ENCODE measurements at regions not wholly inside any gene's neighbourhood (a gene's known extent, or its start where the extent isn't known, plus 50 kb on each side); places are given as distances from the start of the nearest gene placed in this dataset.

DNA sequence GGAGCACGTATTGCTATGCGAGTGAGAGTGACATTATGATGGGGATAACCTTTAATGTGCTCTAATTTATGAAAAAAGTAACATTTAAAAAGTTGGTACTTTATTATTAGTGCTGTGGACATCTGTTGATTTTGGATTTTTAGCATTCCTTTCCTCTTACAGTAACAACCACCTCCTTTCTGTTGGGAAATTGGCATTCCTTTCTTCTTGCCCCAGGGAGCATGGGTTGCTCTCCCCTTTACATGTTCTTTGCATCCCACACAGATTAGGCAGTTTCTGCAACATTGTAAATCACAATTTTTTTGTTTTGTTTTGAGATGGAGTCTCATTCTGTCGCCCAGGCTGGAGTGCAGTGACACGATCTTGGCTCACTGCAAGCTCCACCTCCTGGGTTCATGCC is 300.2 kb downstream of the LPIN1 start:
- TF ChIP-seq, protein P1, sequence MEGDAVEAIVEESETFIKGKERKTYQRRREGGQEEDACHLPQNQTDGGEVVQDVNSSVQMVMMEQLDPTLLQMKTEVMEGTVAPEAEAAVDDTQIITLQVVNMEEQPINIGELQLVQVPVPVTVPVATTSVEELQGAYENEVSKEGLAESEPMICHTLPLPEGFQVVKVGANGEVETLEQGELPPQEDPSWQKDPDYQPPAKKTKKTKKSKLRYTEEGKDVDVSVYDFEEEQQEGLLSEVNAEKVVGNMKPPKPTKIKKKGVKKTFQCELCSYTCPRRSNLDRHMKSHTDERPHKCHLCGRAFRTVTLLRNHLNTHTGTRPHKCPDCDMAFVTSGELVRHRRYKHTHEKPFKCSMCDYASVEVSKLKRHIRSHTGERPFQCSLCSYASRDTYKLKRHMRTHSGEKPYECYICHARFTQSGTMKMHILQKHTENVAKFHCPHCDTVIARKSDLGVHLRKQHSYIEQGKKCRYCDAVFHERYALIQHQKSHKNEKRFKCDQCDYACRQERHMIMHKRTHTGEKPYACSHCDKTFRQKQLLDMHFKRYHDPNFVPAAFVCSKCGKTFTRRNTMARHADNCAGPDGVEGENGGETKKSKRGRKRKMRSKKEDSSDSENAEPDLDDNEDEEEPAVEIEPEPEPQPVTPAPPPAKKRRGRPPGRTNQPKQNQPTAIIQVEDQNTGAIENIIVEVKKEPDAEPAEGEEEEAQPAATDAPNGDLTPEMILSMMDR (IDR thresholded peaks at IDR 0.05; ENCODE audit: low read depth, low read length): no peak
- peak; percentile 58 to 75 for DNase-seq (ENCODE audit: low read depth in 2 of 2)
- no peak overlapping the region for H3K4me3 ChIP-seq (replicated peaks in 1 of 2; ENCODE audit: low read depth in 2 of 2, low read length in 2 of 2)

DNA sequence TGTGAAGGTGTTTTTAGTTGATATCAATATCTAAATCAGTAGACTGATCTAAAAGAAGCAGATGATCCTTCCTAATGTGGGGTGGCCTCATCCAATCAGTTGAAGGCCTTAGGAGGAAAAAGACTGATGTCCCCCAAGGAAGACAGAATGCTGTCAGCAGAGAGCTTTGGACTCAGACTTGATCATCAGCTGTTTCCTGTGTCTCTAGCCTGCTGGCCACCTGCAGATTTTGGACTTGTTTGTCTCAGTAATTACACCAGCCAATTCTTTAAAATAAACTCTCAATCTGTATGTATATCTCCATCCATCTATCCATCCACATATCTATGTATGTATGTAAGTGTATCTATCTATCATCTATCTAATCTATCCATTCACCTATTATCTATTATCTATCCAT is 301.3 kb downstream of the LPIN1 start:
- TF ChIP-seq, protein P1 (IDR thresholded peaks at IDR 0.05; ENCODE audit: low read depth, low read length): no peak
- DNase-seq (ENCODE audit: low read depth in 2 of 2): no peak
- H3K4me3 ChIP-seq (replicated peaks in 1 of 2; ENCODE audit: low read depth in 2 of 2, low read length in 2 of 2): no peak overlapping the region

DNA sequence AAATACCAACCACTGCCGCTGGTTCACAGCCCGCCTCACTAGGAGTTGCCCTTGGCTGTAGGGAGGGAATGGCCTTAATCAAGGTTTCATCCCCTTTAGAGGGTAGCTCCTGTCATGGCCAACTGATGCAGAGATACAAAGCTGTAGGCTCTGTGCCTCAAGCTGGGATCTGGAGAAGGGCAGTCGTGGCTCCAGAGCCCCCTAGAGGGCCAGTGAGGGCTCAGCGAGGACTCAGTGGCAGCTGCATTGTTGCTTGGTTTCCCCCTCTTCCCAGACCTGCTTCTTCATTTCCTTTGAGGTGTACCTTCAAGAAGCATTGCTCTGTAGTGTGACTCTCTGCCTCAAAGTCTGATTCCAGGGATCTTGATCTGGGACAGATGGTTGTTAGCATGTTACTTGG is 302.1 kb downstream of the LPIN1 start:
- DNase-seq (ENCODE audit: low read depth in 2 of 2): no peak
- H3K4me3 ChIP-seq (replicated peaks in 1 of 2; ENCODE audit: low read depth in 2 of 2, low read length in 2 of 2): no peak overlapping the region
- TF ChIP-seq, protein P1 (IDR thresholded peaks at IDR 0.05; ENCODE audit: low read depth, low read length): peak; percentile 17

DNA sequence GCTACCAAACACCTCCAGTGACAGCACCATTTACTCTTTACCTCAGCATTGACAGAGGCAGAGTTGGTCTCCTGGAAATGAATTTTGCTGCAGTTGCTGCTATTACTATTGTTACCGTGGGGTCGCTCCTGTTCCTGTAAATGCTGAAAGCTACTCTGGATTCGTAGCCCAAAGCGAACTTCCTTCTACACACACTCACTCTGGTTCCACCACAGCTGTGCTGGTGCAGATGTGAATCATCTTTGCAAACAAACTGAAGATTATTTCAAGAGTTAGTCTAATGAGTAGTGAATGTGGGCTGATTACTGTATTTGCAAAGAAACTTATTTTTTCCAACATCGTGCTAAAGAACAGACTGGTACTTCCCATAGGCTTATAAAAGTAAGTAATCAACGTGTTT is 304.0 kb downstream of the LPIN1 start:
- DNase-seq (ENCODE audit: low read depth in 2 of 2): peak; percentile 31 to 70
- H3K4me3 ChIP-seq (replicated peaks in 1 of 2; ENCODE audit: low read depth in 2 of 2, low read length in 2 of 2): no peak overlapping the region
- TF ChIP-seq, protein P1 (IDR thresholded peaks at IDR 0.05; ENCODE audit: low read depth, low read length): no peak

DNA sequence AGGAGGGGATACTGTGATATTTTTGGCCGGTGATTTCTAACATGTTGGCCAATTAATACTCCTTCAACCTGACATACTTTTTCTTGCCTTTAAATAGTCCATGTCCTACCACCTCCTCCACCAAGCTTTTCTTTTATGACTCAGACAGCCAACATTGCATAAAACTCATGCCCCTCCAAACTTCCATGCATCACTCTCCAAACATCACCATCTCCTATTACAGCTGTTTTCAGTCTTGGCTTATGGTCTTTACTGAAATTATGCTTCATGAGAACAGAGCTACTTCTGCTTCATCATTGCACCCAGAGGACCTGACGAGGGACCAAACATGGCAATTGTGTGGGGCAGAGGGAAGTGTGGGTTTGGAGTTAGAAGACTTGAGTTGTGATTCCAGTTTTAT is 305.4 kb downstream of the LPIN1 start:
- no peak overlapping the region for H3K4me3 ChIP-seq (replicated peaks in 1 of 2; ENCODE audit: low read depth in 2 of 2, low read length in 2 of 2)
- DNase-seq (ENCODE audit: low read depth in 2 of 2): peak; percentile 20 to 66
- TF ChIP-seq, protein P1 (IDR thresholded peaks at IDR 0.05; ENCODE audit: low read depth, low read length): no peak

DNA sequence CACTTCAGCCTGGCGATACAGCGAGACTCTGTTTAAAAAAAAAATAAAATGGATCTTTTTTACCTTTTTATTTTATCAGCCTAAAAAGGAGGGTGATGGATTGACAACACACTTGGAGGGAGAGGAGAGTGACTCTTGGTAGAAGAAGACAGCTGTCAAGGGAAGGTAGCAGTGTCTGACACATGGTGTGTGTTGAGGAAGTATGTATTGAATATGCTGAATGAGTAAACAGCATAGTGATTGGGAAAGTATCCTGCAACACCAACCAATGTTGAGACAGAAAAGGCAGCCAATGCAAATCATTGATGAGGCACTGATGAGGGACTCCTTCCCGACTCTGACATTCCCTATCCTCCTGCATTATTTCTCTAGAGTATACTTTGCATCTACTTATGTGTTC is 306.4 kb downstream of the LPIN1 start:
- DNase-seq (ENCODE audit: low read depth in 2 of 2): no peak
- TF ChIP-seq, protein P1 (IDR thresholded peaks at IDR 0.05; ENCODE audit: low read depth, low read length): no peak
- no peak overlapping the region for H3K4me3 ChIP-seq (replicated peaks in 1 of 2; ENCODE audit: low read depth in 2 of 2, low read length in 2 of 2)

DNA sequence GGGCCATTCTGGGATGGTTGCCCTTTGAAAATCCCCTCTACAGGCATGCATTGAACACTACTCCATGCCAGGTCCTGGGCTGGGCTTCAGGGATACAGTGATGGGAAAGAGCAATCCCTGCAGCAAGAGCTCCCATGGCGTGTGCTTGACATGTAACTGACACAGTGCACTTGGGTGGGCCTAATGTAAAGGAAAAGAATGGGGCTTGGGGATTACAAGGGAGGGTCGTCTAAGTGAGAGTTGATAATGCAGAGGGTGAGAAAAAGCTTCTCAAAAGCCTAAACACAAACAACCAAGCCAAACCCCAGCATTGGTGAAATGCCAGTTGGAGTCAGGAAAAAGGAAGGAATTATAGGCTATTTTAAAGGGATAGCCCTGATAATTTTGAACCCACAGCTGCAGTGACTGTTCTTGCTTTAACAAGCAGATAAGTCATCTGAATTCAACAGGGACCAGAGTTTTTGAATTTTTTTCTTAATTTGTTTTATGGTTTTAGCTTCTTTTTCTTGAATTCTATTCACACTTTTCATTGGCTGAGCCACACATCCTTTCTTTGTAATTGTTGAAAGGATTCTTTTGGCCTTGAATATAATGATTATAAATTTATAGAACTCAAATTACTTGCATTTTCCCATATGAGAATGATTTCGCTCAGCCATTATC is 308.7 kb downstream of the LPIN1 start:
- DNase-seq (ENCODE audit: low read depth in 2 of 2): no peak
- TF ChIP-seq, protein P1 (IDR thresholded peaks at IDR 0.05; ENCODE audit: low read depth, low read length): no peak
- no peak overlapping the region for H3K4me3 ChIP-seq (replicated peaks in 1 of 2; ENCODE audit: low read depth in 2 of 2, low read length in 2 of 2)

Data from cardiac fibroblast (primary cell).